Kidney (tissue), 13 donors: ENCODE measurements at regions not wholly inside any gene's neighbourhood (a gene's known extent, or its start where the extent isn't known, plus 50 kb on each side); places are given as distances from the start of the nearest gene placed in this dataset.
A peak's percentile ranks its signal among the peaks of the same experiment; 100 is the strongest.

Experiments used
- DNase-seq, 5 donors: peaks; one replicate each; pipeline ENCODE4 v3.0.0-alpha.2; 2013 to 2020
- FAIRE-seq: peaks from 2 replicates; lab custom pipeline; 2012; peaks lifted over from hg19 to GRCh38; lab: Jason Lieb, UNC
- H3K27ac ChIP-seq, 2 donors: one replicate each; pipeline ENCODE4 v1.7.0; 2013; ENCODE audit warnings: low read depth in 2 of 2, low read length in 2 of 2, inconsistent platforms in 1 of 2
- H3K27me3 ChIP-seq: one replicate; pipeline ENCODE4 v1.7.1; 2013; ENCODE audit warnings: low read length, inconsistent platforms; ENCODE audit not compliant: control insufficient read depth, insufficient read depth
- H3K36me3 ChIP-seq, 3 donors: one replicate each; pipeline versions ENCODE4 v1.7.0 to v1.7.1; 2013; ENCODE audit warnings: low read length in 3 of 3, control low read depth in 1 of 3, inconsistent platforms in 1 of 3; ENCODE audit not compliant: insufficient read depth in 3 of 3, control insufficient read depth in 2 of 3
- H3K4me1 ChIP-seq, 3 donors: one replicate each; pipeline versions ENCODE4 v1.7.0 to v1.7.1; 2013; ENCODE audit warnings: low read length in 3 of 3, inconsistent platforms in 1 of 3, low read depth in 1 of 3; ENCODE audit not compliant: control insufficient read depth in 2 of 3, insufficient read depth in 2 of 3
- H3K4me3 ChIP-seq, 3 donors: one replicate each; pipeline versions ENCODE4 v1.7.0 to v1.8.1; 2013; ENCODE audit warnings: low read length in 3 of 3, control low read depth in 1 of 3, inconsistent platforms in 1 of 3
- H3K9ac ChIP-seq, 3 donors: one replicate each; pipeline versions ENCODE4 v1.7.0 to v1.7.1; 2013; ENCODE audit warnings: low read length in 3 of 3, control low read depth in 1 of 3, inconsistent platforms in 1 of 3
- H3K9me3 ChIP-seq, 3 donors: one replicate each; pipeline versions ENCODE4 v1.7.0 to v1.7.1; 2013; ENCODE audit warnings: low read length in 3 of 3, control low read depth in 1 of 3, inconsistent platforms in 1 of 3; ENCODE audit not compliant: control insufficient read depth in 2 of 3, insufficient read depth in 1 of 3
- CTCF ChIP-seq: IDR thresholded peaks from 3 replicates; pipeline ENCODE4 v1.5.1; 2012; ENCODE audit warnings: mild to moderate bottlenecking, moderate library complexity, borderline replicate concordance; ENCODE audit not compliant: insufficient read depth; ENCODE audit errors: extremely low read depth
- intact Hi-C: fragments of 100-400 bp; cut with DNase I; formaldehyde crosslinking; loops from one replicate; pipeline ENCODE4 v1.11.1; 2022
- donor health status: control.
- donor health status: control.
- donor health status: control.
- donor health status: control.
- donor health status: control.
- donor health status: DM: yes; HTN: yes; CAD: no.
- donor health status: Normal renal cell carcinoma (clear cell type).

- Histone ChIP-seq H3K36me3 (peaks cover 0 to 3% (median 0%) of the 10 kb centered on the region in 3 donors), H3K9me3 (no peaks in the 10 kb centered on the region), H3K27me3 (peaks cover 42% of the 10 kb centered on the region), H3K27ac (no peak overlapping the region), H3K9ac (no peak overlapping the region), H3K4me1 (peaks cover 0 to 2% (median 0%) of the 10 kb centered on the region in 3 donors), H3K4me3 (peak overlapping the region in 2 of 3 donors; percentile 10 to 56)
- intact Hi-C loops, result no loop called here
- peak in 2 of 5 donors; percentile 46 to 67 for DNase-seq
- no peak for TF ChIP-seq CTCF
- no peak for FAIRE-seq
Observed at GRCh38 chr15:96408591-96409183, 78.2 kb downstream of the NR2F2 start.

- H3K9ac ChIP-seq, result no peak overlapping the region
- no peak for TF ChIP-seq CTCF
- peak overlapping the region; percentile 33 to 56 (median 39) for H3K4me3 ChIP-seq
- no peak for FAIRE-seq
- H3K9me3 ChIP-seq, result no peaks in the 10 kb centered on the region
- DNase-seq, result peak in 4 of 5 donors; percentile 52 to 65 (median 60)
- peaks cover 47% of the 10 kb centered on the region for H3K27me3 ChIP-seq
- intact Hi-C loops, result no loop called here
- peaks cover 0 to 2% (median 0%) of the 10 kb centered on the region in 3 donors for H3K4me1 ChIP-seq
- no peaks in the 10 kb centered on the region for H3K36me3 ChIP-seq
- no peak overlapping the region for H3K27ac ChIP-seq
Observed at GRCh38 chr15:96409215-96410138, 79.0 kb downstream of the NR2F2 start.

GRCh38 chr15:96410175-96411055, 79.9 kb downstream of the NR2F2 start:
- no peak for FAIRE-seq
- Histone ChIP-seq H3K27me3 (peaks cover 52% of the 10 kb centered on the region), H3K27ac (no peak overlapping the region), H3K4me1 (peaks cover 0 to 2% (median 0%) of the 10 kb centered on the region in 3 donors), H3K4me3 (peak overlapping the region in 1 of 3 donors; percentile 56), H3K9me3 (no peaks in the 10 kb centered on the region), H3K9ac (no peak overlapping the region), H3K36me3 (no peaks in the 10 kb centered on the region)
- peak in 2 of 5 donors; percentile 52 to 60 for DNase-seq
- intact Hi-C loops, result no loop called here
- TF ChIP-seq CTCF, result no peak
